ENCODE measurements at regions not wholly inside any gene's neighbourhood (a gene's known extent, or its start where the extent isn't known, plus 50 kb on each side); places are given as distances from the start of the nearest gene placed in this dataset.

DNA sequence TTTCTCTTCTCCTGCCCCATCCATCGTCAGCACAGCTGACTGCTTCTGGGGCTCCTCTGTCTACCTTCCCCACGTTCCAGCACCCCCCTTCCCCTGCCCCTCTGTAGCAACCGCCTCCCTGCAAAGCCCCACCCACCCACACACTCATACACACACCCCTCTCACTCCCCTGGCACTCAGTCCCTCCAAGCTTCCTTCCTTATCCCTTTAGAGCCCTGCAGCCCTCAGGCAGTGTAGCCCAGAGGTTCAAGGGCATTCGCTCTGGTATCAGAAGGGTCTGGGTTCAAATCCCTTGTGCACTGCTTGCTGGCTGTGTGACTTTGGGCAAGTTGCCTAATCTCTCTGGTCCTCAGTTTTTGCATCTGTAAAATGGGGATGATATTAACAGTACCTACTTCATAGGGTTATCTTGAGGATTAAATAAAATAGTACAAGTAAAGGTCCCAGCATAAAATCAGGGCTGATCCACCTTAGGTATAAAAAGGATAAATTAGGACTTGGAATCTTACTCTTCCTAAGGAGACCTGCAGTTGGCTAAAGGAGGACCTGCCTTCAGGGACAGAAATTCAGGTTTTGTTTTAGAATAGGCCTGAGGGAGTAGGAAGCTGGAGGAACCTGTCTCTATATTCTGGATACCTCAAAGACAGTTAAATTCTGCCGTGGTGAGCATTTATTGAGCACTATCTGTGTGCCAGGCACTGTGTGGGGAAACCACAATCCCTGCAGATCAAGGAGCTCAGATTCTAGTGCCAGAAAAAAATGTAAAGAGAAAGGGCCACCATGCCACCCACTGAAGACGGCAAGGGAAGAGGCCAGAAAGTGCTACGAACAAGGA, 94.1 kb downstream of the SNX5 start:
- Mint-ChIP-seq H3K27ac (peak overlapping the region; percentile 87), H3K4me1 (peaks cover 40% of the 10 kb centered on the region), H3K27me3 (ENCODE audit: low read depth) (peaks cover 2% of the 10 kb centered on the region), H3K4me3 (no peak overlapping the region), H3K9me3 (no peaks in the 10 kb centered on the region), H3K36me3 (no peaks in the 10 kb centered on the region)
- TF ChIP-seq, protein P1, sequence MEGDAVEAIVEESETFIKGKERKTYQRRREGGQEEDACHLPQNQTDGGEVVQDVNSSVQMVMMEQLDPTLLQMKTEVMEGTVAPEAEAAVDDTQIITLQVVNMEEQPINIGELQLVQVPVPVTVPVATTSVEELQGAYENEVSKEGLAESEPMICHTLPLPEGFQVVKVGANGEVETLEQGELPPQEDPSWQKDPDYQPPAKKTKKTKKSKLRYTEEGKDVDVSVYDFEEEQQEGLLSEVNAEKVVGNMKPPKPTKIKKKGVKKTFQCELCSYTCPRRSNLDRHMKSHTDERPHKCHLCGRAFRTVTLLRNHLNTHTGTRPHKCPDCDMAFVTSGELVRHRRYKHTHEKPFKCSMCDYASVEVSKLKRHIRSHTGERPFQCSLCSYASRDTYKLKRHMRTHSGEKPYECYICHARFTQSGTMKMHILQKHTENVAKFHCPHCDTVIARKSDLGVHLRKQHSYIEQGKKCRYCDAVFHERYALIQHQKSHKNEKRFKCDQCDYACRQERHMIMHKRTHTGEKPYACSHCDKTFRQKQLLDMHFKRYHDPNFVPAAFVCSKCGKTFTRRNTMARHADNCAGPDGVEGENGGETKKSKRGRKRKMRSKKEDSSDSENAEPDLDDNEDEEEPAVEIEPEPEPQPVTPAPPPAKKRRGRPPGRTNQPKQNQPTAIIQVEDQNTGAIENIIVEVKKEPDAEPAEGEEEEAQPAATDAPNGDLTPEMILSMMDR (IDR thresholded peaks at IDR 0.05; ENCODE audit: unreplicated experiment) = no peak
- DNase-seq (ENCODE audit: low spot score in 2 of 2, unreplicated experiment in 2 of 2) = no peak

DNA sequence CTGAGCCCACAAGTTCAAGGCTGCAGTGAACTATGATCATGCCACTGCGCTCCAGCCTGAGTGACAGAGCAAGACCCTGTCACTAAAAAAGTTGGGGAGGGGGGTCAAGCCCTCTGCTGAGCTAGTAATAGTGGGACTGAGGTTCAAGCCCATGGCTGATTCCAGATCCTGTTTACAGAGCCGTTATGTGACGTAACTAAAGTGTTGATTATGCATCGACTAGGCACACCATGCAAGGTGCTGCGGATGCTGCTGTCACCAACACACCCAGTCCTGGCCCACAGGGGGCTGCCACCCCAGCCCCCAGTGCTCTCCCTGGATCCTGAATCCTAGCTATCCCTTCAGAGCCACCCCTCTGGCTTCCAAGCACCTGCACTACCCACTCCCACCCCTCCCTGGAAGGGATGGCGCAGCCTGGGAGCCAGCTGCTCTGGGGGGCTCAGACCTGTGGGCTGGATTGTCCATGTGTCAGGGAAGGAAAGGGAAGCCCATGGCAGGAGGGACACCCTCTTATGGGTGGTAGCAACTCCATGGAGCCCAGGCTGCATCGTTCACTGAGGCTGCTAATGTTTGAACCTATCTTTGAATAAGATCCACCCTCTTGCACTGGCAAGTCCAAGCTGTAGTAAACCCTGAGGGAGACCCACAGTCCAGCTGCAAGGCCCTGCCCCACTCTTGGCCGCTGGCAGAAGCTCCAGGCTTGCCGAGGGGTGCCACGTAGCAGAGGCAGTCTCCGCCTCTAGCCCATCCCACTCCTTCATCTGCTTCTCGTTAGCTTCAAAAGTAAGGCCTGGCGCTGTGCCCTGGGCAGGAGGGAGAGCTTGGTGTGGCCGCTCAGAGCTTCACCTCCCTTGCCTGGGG, 95.0 kb downstream of the SNX5 start:
- H3K27ac Mint-ChIP-seq = peak overlapping the region; percentile 87
- DNase-seq (ENCODE audit: low spot score in 2 of 2, unreplicated experiment in 2 of 2) = peak; percentile 59 to 74
- TF ChIP-seq, protein P1 (IDR thresholded peaks at IDR 0.05; ENCODE audit: unreplicated experiment) = no peak
- no peak overlapping the region for H3K4me3 Mint-ChIP-seq
- no peaks in the 10 kb centered on the region for H3K9me3 Mint-ChIP-seq
- peaks cover 2% of the 10 kb centered on the region for H3K27me3 Mint-ChIP-seq (ENCODE audit: low read depth)
- peaks cover 36% of the 10 kb centered on the region for H3K4me1 Mint-ChIP-seq
- no peaks in the 10 kb centered on the region for H3K36me3 Mint-ChIP-seq

DNA sequence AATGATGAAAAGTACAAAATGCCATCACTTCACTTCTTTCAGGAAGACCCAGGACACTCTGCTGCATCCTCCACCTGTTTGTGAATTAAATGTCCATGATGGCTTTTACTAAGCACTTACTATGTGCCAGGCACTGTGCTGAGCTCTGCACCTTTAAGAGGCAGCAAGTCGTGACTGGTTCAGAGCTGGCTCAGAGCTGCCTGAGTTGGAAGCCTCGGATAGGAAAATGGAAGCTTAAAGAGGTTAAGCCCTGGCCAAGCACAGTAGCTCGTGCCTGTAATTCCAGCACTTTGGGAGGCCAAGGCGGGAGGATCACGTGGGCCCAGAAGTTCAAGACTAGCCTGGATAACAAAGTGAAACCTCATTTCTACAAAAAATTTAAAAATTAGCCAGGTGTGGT, 95.6 kb downstream of the SNX5 start:
- Mint-ChIP-seq H3K27ac (no peak overlapping the region), H3K4me3 (no peak overlapping the region), H3K9me3 (no peaks in the 10 kb centered on the region), H3K36me3 (no peaks in the 10 kb centered on the region), H3K27me3 (ENCODE audit: low read depth) (peaks cover 7% of the 10 kb centered on the region), H3K4me1 (peaks cover 37% of the 10 kb centered on the region)
- TF ChIP-seq, protein P1 (IDR thresholded peaks at IDR 0.05; ENCODE audit: unreplicated experiment) = no peak
- DNase-seq (ENCODE audit: low spot score in 2 of 2, unreplicated experiment in 2 of 2) = no peak

DNA sequence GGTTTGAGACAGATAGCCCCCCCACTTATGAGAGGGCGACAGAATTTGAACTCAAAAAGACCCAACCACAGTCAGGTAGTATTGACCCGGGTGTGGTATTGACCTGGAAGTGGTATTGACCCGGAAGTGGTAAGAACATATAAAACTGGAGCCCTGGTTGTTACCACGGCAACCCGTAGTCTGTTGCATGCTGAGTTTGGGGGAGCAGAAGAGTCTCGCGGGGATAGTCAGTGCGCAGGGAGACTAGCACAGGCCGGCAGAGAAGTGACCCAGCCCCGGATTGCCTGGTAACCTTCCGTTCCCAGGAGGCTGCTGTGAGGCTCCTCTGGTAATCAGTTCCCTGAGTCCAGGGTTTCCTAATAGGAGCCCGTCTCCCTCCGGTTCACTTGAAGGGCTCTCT, 96.2 kb downstream of the SNX5 start:
- Mint-ChIP-seq H3K36me3 (no peaks in the 10 kb centered on the region), H3K9me3 (no peaks in the 10 kb centered on the region), H3K27ac (no peak overlapping the region), H3K4me1 (peaks cover 38% of the 10 kb centered on the region), H3K27me3 (ENCODE audit: low read depth) (peaks cover 7% of the 10 kb centered on the region), H3K4me3 (no peak overlapping the region)
- TF ChIP-seq, protein P1 (IDR thresholded peaks at IDR 0.05; ENCODE audit: unreplicated experiment) = no peak
- DNase-seq (ENCODE audit: low spot score in 2 of 2, unreplicated experiment in 2 of 2) = no peak

DNA sequence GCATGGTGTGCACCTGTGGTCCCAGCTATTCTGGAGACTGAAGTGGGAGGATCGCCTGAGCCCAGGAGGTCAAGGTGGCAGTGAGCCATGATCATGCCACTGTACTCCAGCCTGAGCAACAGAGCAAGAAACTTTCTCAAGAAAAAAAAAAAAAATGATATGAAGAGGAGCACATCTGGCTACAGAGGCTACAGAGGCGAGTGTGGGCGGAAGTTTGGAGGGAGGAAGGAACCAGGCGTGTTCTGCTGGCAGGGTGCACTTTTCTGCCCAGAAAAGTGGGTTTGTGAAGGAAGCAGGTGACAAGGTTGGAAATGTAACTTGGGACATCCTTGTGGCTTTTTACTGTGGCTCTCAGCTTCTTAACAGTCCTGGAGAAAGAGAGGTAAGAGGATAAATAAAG, 96.7 kb downstream of the SNX5 start:
- Mint-ChIP-seq H3K36me3 (no peaks in the 10 kb centered on the region), H3K9me3 (no peaks in the 10 kb centered on the region), H3K4me3 (no peak overlapping the region), H3K4me1 (peaks cover 38% of the 10 kb centered on the region), H3K27me3 (ENCODE audit: low read depth) (peaks cover 7% of the 10 kb centered on the region), H3K27ac (no peak overlapping the region)
- DNase-seq (ENCODE audit: low spot score in 2 of 2, unreplicated experiment in 2 of 2) = no peak
- TF ChIP-seq, protein P1 (IDR thresholded peaks at IDR 0.05; ENCODE audit: unreplicated experiment) = no peak

Data from mesothelial cell of epicardium (in vitro differentiated cells).